SK-N-SH treated with all-trans-retinoic acid at 6 μM for 48 hours (cell line): ENCODE measurements at regions not wholly inside any gene's neighbourhood (a gene's known extent, or its start where the extent isn't known, plus 50 kb on each side); places are given as distances from the start of the nearest gene placed in this dataset.

ENCODE experiments used
- CSDC2 ChIP-seq: fragments of 250-450 bp; sonication (Bioruptor Pico); IDR thresholded peaks from 2 replicates; pipeline ENCODE4 v1.5.0; 2020; ENCODE audit warnings: mild to moderate bottlenecking, moderate library complexity
- ESRRG ChIP-seq: fragments of 250-450 bp; sonication (Bioruptor Pico); IDR thresholded peaks from 2 replicates; pipeline ENCODE4 v1.6.1; 2021; ENCODE audit warnings: mild to moderate bottlenecking
- ZFP3 ChIP-seq: fragments of 250-450 bp; sonication (Bioruptor Pico); IDR thresholded peaks from 2 replicates; pipeline ENCODE4 v1.5.0; 2020; ENCODE audit warnings: mild to moderate bottlenecking, moderate library complexity
- ZNF565 ChIP-seq: fragments of 450-650 bp; formaldehyde crosslinking; conservative IDR thresholded peaks from 2 replicates; pipeline ENCODE4 v1.5.0; 2020; ENCODE audit warnings: low read depth, mild to moderate bottlenecking, moderate library complexity
- TF ChIP-seq, protein P1 (sequence below): fragments of 250-450 bp; sonication (Bioruptor Pico); IDR thresholded peaks from 2 replicates; pipeline ENCODE4 v1.8.0; 2020; ENCODE audit warnings: mild to moderate bottlenecking, moderate library complexity, borderline replicate concordance

DNA sequence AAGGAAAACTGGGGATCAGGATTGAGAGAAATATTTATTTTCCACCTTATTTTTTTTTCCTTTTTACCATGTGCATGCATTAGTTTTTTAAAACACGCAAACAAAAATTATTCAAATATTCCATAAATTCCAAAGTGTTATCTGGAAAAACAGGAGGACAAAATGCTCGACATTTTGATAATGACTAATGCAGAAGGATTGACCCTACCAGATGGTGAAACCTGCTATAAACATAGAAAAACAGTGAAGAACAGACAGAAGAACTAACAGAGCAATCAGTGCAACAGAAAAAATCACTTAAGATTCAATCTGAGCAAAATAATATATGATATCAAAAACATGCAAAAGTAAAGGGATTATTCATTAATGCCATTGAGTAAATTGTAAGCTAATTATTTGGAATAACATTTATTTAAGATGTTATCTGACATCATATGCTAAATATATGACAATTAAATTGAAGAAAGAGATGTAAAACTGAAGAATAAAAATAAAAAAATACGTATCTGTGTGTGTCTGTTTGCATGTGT, 218.4 kb downstream of the LMBRD1 start:
- TF ChIP-seq ZFP3 (CRISPR knock-in tag) (no peak), CSDC2 (CRISPR knock-in tag) (no peak), ZNF565 (CRISPR knock-in tag) (no peak), ESRRG (CRISPR knock-in tag) (no peak)
- TF ChIP-seq, protein P1, sequence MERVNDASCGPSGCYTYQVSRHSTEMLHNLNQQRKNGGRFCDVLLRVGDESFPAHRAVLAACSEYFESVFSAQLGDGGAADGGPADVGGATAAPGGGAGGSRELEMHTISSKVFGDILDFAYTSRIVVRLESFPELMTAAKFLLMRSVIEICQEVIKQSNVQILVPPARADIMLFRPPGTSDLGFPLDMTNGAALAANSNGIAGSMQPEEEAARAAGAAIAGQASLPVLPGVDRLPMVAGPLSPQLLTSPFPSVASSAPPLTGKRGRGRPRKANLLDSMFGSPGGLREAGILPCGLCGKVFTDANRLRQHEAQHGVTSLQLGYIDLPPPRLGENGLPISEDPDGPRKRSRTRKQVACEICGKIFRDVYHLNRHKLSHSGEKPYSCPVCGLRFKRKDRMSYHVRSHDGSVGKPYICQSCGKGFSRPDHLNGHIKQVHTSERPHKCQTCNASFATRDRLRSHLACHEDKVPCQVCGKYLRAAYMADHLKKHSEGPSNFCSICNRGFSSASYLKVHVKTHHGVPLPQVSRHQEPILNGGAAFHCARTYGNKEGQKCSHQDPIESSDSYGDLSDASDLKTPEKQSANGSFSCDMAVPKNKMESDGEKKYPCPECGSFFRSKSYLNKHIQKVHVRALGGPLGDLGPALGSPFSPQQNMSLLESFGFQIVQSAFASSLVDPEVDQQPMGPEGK (CRISPR knock-in tag), result no peak
